GM23338 (cell line): ENCODE measurements at regions not wholly inside any gene's neighbourhood (a gene's known extent, or its start where the extent isn't known, plus 50 kb on each side); places are given as distances from the start of the nearest gene placed in this dataset.

Experiments
- ATAC-seq: fragments of 200-7000 bp; cut with Tn5 transposase; 3 replicates; pipeline ENCODE4 v1.9.1; 2020
- DNase-seq: peaks from one replicate; pipeline ENCODE4 v3.0.0-alpha.2; 2015; ENCODE audit warnings: low spot score
- H2AFZ ChIP-seq: fragments of 200-600 bp; sonication (generic); 2 replicates; pipeline ENCODE4 v1.8.0; 2016; ENCODE audit warnings: antibody characterized with exemption, mild to moderate bottlenecking, moderate library complexity
- H3F3A ChIP-seq: fragments of 200-600 bp; sonication (generic); replicated peaks from 2 replicates; pipeline ENCODE4 v1.8.0; 2017; ENCODE audit warnings: antibody characterized with exemption, mixed run types, low read depth
- H3K27ac ChIP-seq: fragments of 200-600 bp; sonication (generic); 2 replicates; pipeline ENCODE4 v1.6.1; 2016; ENCODE audit warnings: low read depth
- H3K27me3 ChIP-seq: fragments of 200-600 bp; sonication (generic); 2 replicates; pipeline ENCODE4 v1.8.0; 2016; ENCODE audit warnings: mild to moderate bottlenecking, mixed run types, moderate library complexity; ENCODE audit not compliant: insufficient read depth
- H3K36me3 ChIP-seq: fragments of 200-600 bp; sonication (generic); 2 replicates; pipeline ENCODE4 v1.8.0; 2016; ENCODE audit warnings: mild to moderate bottlenecking; ENCODE audit not compliant: insufficient read depth
- H3K4me1 ChIP-seq: fragments of 200-600 bp; sonication (generic); 2 replicates; pipeline ENCODE4 v1.8.0; 2016; ENCODE audit warnings: mild to moderate bottlenecking, moderate library complexity; ENCODE audit not compliant: insufficient read depth
- H3K4me2 ChIP-seq: fragments of 200-600 bp; sonication (generic); 2 replicates; pipeline ENCODE4 v1.7.1; 2017; ENCODE audit warnings: mixed run types
- H3K4me3 ChIP-seq: fragments of 200-600 bp; sonication (generic); 2 replicates; pipeline ENCODE4 v1.6.1; 2016; ENCODE audit warnings: mixed run types
- H3K79me2 ChIP-seq: fragments of 200-600 bp; sonication (generic); replicated peaks from 2 replicates; pipeline ENCODE4 v1.8.0; 2017; ENCODE audit warnings: mild to moderate bottlenecking; ENCODE audit not compliant: insufficient read depth
- H3K9me2 ChIP-seq: fragments of 200-600 bp; sonication (generic); 2 replicates; pipeline ENCODE4 v1.8.0; 2017; ENCODE audit not compliant: insufficient read depth
- H4K20me1 ChIP-seq: fragments of 200-600 bp; sonication (generic); replicated peaks from 2 replicates; pipeline ENCODE4 v1.8.0; 2017; ENCODE audit warnings: mild to moderate bottlenecking; ENCODE audit not compliant: insufficient read depth
- H3K27ac Mint-ChIP-seq: 2 replicates; pipeline ENCODE4 v1.8.0; 2020; ENCODE audit warnings: inconsistent platforms, mild to moderate bottlenecking, moderate library complexity, mixed read lengths
- H3K27me3 Mint-ChIP-seq: 3 replicates; pipeline ENCODE4 v1.8.0; 2022; ENCODE audit warnings: low read depth, mild to moderate bottlenecking, moderate library complexity, mixed read lengths, inconsistent platforms; ENCODE audit not compliant: insufficient read depth, poor library complexity
- H3K36me3 Mint-ChIP-seq: 3 replicates; pipeline ENCODE4 v1.8.0; 2021; ENCODE audit warnings: low read depth, mild to moderate bottlenecking, inconsistent platforms, moderate library complexity, mixed read lengths
- H3K4me1 Mint-ChIP-seq: 3 replicates; pipeline ENCODE4 v1.8.0; 2020; ENCODE audit warnings: mild to moderate bottlenecking, inconsistent platforms, mixed read lengths
- H3K4me3 Mint-ChIP-seq: 3 replicates; pipeline ENCODE4 v1.8.0; 2021; ENCODE audit warnings: moderate library complexity, mild to moderate bottlenecking, inconsistent platforms, mixed read lengths
- H3K9me3 Mint-ChIP-seq: 3 replicates; pipeline ENCODE4 v1.8.0; 2020; ENCODE audit warnings: moderate library complexity, mild to moderate bottlenecking, inconsistent platforms, mixed read lengths
- CREB1 ChIP-seq: fragments of 250-450 bp; sonication (Bioruptor Pico); IDR thresholded peaks from 2 replicates; pipeline ENCODE4 v1.5.0; 2020; ENCODE audit warnings: low read depth, mild to moderate bottlenecking, moderate library complexity
- EZH2phosphoT487 ChIP-seq: fragments of 200-600 bp; sonication (generic); IDR thresholded peaks from one replicate; pipeline ENCODE4 v1.8.1; 2018; ENCODE audit warnings: antibody characterized with exemption; ENCODE audit not compliant: unreplicated experiment
- NANOG ChIP-seq: IDR thresholded peaks from 2 replicates; pipeline ENCODE4 v1.6.1; 2016; ENCODE audit warnings: antibody characterized with exemption, borderline replicate concordance
- POLR2AphosphoS5 ChIP-seq: IDR thresholded peaks from 2 replicates; pipeline ENCODE4 v1.6.1; 2016; ENCODE audit warnings: antibody characterized with exemption, low read depth
- STAT1 ChIP-seq: IDR thresholded peaks from one replicate; pipeline ENCODE4 v1.6.1; 2016; ENCODE audit warnings: antibody characterized with exemption; ENCODE audit not compliant: unreplicated experiment
- ZNF114 ChIP-seq: fragments of 250-450 bp; sonication (Bioruptor Pico); IDR thresholded peaks from 2 replicates; pipeline ENCODE4 v1.5.0; 2020; ENCODE audit warnings: mild to moderate bottlenecking, moderate library complexity
- ZNF331 ChIP-seq: fragments of 250-450 bp; sonication (Bioruptor Pico); IDR thresholded peaks from 2 replicates; pipeline ENCODE4 v1.5.0; 2020; ENCODE audit warnings: low read depth, mild to moderate bottlenecking, moderate library complexity
- TF ChIP-seq, protein P1 (sequence below): IDR thresholded peaks from one replicate; pipeline ENCODE4 v1.6.1; 2018; ENCODE audit warnings: antibody characterized with exemption; ENCODE audit not compliant: unreplicated experiment
- TF ChIP-seq, protein P2 (sequence below), 2 experiments: fragments of 200-600 bp in 1 of 2; sonication (generic) in 1 of 2; conservative IDR thresholded peaks; 2 replicates each; pipeline versions ENCODE4 v1.5.1 to v1.6.1; 2016 to 2017; ENCODE audit warnings: antibody characterized with exemption in 2 of 2, low read depth in 2 of 2, mild to moderate bottlenecking in 2 of 2, moderate library complexity in 1 of 2
- TF ChIP-seq, protein P3 (sequence below): fragments of 250-450 bp; sonication (Bioruptor Pico); IDR thresholded peaks from 2 replicates; pipeline ENCODE4 v1.5.0; 2020; ENCODE audit warnings: mild to moderate bottlenecking, moderate library complexity
- TF ChIP-seq, protein P4 (sequence below): IDR thresholded peaks from 2 replicates; pipeline ENCODE4 v1.6.1; 2016; ENCODE audit warnings: antibody characterized with exemption

DNA sequence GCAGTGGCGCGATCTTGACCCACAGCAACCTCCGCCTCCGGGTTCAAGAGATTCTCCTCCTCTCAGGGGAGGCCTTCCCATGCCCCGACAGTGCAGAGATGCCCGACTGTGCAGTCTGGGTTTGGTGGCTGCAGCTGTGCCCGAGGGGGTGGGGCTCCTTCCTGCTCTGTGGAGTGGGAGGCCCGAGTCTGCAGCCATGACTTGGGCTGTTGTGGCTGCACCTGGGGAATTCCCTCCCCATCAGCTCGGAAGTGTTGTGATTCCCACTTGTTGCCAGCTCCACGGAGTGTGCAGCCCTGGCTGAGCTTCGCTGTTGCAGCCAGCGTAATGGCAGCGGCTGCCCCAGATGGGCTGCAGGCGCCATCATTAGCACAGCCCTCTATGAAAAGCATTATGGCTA is 66.4 kb upstream of the SMIM36 start:
- H3K27me3 ChIP-seq: no peaks in the 10 kb centered on the region
- no peak overlapping the region for H3K27ac ChIP-seq
- no peak for DNase-seq
- TF ChIP-seq, protein P1, sequence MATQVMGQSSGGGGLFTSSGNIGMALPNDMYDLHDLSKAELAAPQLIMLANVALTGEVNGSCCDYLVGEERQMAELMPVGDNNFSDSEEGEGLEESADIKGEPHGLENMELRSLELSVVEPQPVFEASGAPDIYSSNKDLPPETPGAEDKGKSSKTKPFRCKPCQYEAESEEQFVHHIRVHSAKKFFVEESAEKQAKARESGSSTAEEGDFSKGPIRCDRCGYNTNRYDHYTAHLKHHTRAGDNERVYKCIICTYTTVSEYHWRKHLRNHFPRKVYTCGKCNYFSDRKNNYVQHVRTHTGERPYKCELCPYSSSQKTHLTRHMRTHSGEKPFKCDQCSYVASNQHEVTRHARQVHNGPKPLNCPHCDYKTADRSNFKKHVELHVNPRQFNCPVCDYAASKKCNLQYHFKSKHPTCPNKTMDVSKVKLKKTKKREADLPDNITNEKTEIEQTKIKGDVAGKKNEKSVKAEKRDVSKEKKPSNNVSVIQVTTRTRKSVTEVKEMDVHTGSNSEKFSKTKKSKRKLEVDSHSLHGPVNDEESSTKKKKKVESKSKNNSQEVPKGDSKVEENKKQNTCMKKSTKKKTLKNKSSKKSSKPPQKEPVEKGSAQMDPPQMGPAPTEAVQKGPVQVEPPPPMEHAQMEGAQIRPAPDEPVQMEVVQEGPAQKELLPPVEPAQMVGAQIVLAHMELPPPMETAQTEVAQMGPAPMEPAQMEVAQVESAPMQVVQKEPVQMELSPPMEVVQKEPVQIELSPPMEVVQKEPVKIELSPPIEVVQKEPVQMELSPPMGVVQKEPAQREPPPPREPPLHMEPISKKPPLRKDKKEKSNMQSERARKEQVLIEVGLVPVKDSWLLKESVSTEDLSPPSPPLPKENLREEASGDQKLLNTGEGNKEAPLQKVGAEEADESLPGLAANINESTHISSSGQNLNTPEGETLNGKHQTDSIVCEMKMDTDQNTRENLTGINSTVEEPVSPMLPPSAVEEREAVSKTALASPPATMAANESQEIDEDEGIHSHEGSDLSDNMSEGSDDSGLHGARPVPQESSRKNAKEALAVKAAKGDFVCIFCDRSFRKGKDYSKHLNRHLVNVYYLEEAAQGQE: no peak
- TF ChIP-seq, protein P2, sequence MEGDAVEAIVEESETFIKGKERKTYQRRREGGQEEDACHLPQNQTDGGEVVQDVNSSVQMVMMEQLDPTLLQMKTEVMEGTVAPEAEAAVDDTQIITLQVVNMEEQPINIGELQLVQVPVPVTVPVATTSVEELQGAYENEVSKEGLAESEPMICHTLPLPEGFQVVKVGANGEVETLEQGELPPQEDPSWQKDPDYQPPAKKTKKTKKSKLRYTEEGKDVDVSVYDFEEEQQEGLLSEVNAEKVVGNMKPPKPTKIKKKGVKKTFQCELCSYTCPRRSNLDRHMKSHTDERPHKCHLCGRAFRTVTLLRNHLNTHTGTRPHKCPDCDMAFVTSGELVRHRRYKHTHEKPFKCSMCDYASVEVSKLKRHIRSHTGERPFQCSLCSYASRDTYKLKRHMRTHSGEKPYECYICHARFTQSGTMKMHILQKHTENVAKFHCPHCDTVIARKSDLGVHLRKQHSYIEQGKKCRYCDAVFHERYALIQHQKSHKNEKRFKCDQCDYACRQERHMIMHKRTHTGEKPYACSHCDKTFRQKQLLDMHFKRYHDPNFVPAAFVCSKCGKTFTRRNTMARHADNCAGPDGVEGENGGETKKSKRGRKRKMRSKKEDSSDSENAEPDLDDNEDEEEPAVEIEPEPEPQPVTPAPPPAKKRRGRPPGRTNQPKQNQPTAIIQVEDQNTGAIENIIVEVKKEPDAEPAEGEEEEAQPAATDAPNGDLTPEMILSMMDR (conservative IDR thresholded peaks at IDR 0.05; ENCODE audit: low read depth in 2 of 2): no peak
- TF ChIP-seq ZNF331 (CRISPR knock-in tag) (no peak), STAT1 (no peak), CREB1 (CRISPR knock-in tag) (no peak), EZH2phosphoT487 (no peak), ZNF114 (CRISPR knock-in tag) (no peak), POLR2AphosphoS5 (no peak), NANOG (no peak)
- TF ChIP-seq, protein P3, sequence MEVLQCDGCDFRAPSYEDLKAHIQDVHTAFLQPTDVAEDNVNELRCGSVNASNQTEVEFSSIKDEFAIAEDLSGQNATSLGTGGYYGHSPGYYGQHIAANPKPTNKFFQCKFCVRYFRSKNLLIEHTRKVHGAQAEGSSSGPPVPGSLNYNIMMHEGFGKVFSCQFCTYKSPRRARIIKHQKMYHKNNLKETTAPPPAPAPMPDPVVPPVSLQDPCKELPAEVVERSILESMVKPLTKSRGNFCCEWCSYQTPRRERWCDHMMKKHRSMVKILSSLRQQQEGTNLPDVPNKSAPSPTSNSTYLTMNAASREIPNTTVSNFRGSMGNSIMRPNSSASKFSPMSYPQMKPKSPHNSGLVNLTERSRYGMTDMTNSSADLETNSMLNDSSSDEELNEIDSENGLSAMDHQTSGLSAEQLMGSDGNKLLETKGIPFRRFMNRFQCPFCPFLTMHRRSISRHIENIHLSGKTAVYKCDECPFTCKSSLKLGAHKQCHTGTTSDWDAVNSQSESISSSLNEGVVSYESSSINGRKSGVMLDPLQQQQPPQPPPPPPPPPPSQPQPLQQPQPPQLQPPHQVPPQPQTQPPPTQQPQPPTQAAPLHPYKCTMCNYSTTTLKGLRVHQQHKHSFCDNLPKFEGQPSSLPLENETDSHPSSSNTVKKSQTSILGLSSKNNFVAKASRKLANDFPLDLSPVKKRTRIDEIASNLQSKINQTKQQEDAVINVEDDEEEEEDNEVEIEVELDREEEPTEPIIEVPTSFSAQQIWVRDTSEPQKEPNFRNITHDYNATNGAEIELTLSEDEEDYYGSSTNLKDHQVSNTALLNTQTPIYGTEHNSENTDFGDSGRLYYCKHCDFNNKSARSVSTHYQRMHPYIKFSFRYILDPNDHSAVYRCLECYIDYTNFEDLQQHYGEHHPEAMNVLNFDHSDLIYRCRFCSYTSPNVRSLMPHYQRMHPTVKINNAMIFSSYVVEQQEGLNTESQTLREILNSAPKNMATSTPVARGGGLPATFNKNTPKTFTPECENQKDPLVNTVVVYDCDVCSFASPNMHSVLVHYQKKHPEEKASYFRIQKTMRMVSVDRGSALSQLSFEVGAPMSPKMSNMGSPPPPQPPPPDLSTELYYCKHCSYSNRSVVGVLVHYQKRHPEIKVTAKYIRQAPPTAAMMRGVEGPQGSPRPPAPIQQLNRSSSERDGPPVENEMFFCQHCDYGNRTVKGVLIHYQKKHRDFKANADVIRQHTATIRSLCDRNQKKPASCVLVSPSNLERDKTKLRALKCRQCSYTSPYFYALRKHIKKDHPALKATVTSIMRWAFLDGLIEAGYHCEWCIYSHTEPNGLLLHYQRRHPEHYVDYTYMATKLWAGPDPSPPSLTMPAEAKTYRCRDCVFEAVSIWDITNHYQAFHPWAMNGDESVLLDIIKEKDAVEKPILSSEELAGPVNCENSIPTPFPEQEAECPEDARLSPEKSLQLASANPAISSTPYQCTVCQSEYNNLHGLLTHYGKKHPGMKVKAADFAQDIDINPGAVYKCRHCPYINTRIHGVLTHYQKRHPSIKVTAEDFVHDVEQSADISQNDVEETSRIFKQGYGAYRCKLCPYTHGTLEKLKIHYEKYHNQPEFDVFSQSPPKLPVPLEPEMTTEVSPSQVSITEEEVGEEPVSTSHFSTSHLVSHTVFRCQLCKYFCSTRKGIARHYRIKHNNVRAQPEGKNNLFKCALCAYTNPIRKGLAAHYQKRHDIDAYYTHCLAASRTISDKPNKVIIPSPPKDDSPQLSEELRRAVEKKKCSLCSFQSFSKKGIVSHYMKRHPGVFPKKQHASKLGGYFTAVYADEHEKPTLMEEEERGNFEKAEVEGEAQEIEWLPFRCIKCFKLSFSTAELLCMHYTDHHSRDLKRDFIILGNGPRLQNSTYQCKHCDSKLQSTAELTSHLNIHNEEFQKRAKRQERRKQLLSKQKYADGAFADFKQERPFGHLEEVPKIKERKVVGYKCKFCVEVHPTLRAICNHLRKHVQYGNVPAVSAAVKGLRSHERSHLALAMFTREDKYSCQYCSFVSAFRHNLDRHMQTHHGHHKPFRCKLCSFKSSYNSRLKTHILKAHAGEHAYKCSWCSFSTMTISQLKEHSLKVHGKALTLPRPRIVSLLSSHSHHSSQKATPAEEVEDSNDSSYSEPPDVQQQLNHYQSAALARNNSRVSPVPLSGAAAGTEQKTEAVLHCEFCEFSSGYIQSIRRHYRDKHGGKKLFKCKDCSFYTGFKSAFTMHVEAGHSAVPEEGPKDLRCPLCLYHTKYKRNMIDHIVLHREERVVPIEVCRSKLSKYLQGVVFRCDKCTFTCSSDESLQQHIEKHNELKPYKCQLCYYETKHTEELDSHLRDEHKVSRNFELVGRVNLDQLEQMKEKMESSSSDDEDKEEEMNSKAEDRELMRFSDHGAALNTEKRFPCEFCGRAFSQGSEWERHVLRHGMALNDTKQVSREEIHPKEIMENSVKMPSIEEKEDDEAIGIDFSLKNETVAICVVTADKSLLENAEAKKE (CRISPR knock-in tag): no peak
- TF ChIP-seq, protein P4, sequence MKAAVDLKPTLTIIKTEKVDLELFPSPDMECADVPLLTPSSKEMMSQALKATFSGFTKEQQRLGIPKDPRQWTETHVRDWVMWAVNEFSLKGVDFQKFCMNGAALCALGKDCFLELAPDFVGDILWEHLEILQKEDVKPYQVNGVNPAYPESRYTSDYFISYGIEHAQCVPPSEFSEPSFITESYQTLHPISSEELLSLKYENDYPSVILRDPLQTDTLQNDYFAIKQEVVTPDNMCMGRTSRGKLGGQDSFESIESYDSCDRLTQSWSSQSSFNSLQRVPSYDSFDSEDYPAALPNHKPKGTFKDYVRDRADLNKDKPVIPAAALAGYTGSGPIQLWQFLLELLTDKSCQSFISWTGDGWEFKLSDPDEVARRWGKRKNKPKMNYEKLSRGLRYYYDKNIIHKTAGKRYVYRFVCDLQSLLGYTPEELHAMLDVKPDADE: no peak
- no peak overlapping the region for H3K4me2 ChIP-seq
- no peak for ATAC-seq
- Mint-ChIP-seq H3K4me3 (no peak overlapping the region), H3K9me3 (no peaks in the 10 kb centered on the region; the same call in 2 of the 3 replicates), H3K27ac (no peak overlapping the region), H3K4me1 (no peaks in the 10 kb centered on the region), H3K27me3 (no peaks in the 10 kb centered on the region), H3K36me3 (no peaks in the 10 kb centered on the region)
- H3K9me2 ChIP-seq: no peaks in the 10 kb centered on the region
- H3K79me2 ChIP-seq: no peaks in the 10 kb centered on the region
- H3F3A ChIP-seq: no peaks in the 10 kb centered on the region
- peak overlapping the region; percentile 98; the same call in 1 of the 2 replicates for H2AFZ ChIP-seq
- no peaks in the 10 kb centered on the region for H3K36me3 ChIP-seq
- H4K20me1 ChIP-seq: no peaks in the 10 kb centered on the region
- no peak overlapping the region for H3K4me3 ChIP-seq
- peaks cover 7% of the 10 kb centered on the region; the same call in 1 of the 2 replicates for H3K4me1 ChIP-seq
